NCI-H774 (cell line): ENCODE measurements at regions not wholly inside any gene's neighbourhood (a gene's known extent, or its start where the extent isn't known, plus 50 kb on each side); places are given as distances from the start of the nearest gene placed in this dataset.
A peak's percentile ranks its signal among the peaks of the same experiment; 100 is the strongest.
"Not testable (repeated sequence)": the region's sequence is repeated elsewhere in the genome, so short reads cannot be mapped to it uniquely, and the experiment has no call there.

Source experiments
- DNase-seq: peaks from one replicate; lab custom pipeline; 2025; lab: John Stamatoyannopoulos, UW

GRCh38 chr7:12827920-12828319 lies 140.5 kb downstream of the ARL4A start:
- DNase-seq, result no peak

- no peak for DNase-seq
Observed at GRCh38 chr7:12831024-12831423, 143.6 kb downstream of the ARL4A start.

- DNase-seq, result no peak
Observed at GRCh38 chr7:12833829-12834228, 146.4 kb downstream of the ARL4A start.

GRCh38 chr7:12834782-12835181 lies 147.3 kb downstream of the ARL4A start:
- DNase-seq, result no peak

- no peak for DNase-seq
Observed at GRCh38 chr7:12839508-12840153, 152.2 kb downstream of the ARL4A start.

GRCh38 chr7:12844732-12845131 lies 157.3 kb downstream of the ARL4A start:
- DNase-seq, result not testable (repeated sequence)

- no peak for DNase-seq
Observed at GRCh38 chr7:12847001-12847400, 159.6 kb downstream of the ARL4A start.

- DNase-seq, result no peak
Observed at GRCh38 chr7:12851142-12851541, 163.7 kb downstream of the ARL4A start.

GRCh38 chr7:12851841-12852240 lies 164.4 kb downstream of the ARL4A start:
- no peak for DNase-seq

GRCh38 chr7:12855036-12855435 lies 167.6 kb downstream of the ARL4A start:
- no peak for DNase-seq

- DNase-seq, result no peak
Observed at GRCh38 chr7:12859761-12860160, 172.3 kb downstream of the ARL4A start.

- DNase-seq, result peak; percentile 5
Observed at GRCh38 chr7:12861070-12861469, 173.6 kb downstream of the ARL4A start.

GRCh38 chr7:12862146-12862545 lies 174.7 kb downstream of the ARL4A start:
- no peak for DNase-seq

GRCh38 chr7:12864470-12865046 lies 177.1 kb downstream of the ARL4A start:
- no peak for DNase-seq

GRCh38 chr7:12865593-12865992 lies 178.2 kb downstream of the ARL4A start:
- DNase-seq, result no peak

- no peak for DNase-seq
Observed at GRCh38 chr7:12866207-12866606, 178.8 kb downstream of the ARL4A start.

- DNase-seq, result no peak
Observed at GRCh38 chr7:12868027-12868426, 180.6 kb downstream of the ARL4A start.

- no peak for DNase-seq
Observed at GRCh38 chr7:12870219-12870618, 182.8 kb downstream of the ARL4A start.

- DNase-seq, result no peak
Observed at GRCh38 chr7:12872487-12872886, 185.1 kb downstream of the ARL4A start.

GRCh38 chr7:12873571-12873970 lies 186.1 kb downstream of the ARL4A start:
- DNase-seq, result no peak

GRCh38 chr7:12879139-12879538 lies 191.7 kb downstream of the ARL4A start:
- no peak for DNase-seq

- no peak for DNase-seq
Observed at GRCh38 chr7:12881712-12882111, 194.3 kb downstream of the ARL4A start.

GRCh38 chr7:12882710-12883109 lies 195.3 kb downstream of the ARL4A start:
- no peak for DNase-seq

GRCh38 chr7:12884033-12884432 lies 196.6 kb downstream of the ARL4A start:
- no peak for DNase-seq
